HG03558 (cell line): ENCODE measurements at regions not wholly inside any gene's neighbourhood (a gene's known extent, or its start where the extent isn't known, plus 50 kb on each side); places are given as distances from the start of the nearest gene placed in this dataset.
"Not testable (repeated sequence)": the region's sequence is repeated elsewhere in the genome, so short reads cannot be mapped to it uniquely, and the experiment has no call there.

Source experiments
- ATAC-seq: cut with Tn5 transposase; IDR thresholded peaks from one replicate; pipeline ENCODE4 v1.9.1; 2021; ENCODE audit warnings: moderate number of reproducible peaks; ENCODE audit not compliant: unreplicated experiment; ENCODE audit errors: extremely low read depth

DNA sequence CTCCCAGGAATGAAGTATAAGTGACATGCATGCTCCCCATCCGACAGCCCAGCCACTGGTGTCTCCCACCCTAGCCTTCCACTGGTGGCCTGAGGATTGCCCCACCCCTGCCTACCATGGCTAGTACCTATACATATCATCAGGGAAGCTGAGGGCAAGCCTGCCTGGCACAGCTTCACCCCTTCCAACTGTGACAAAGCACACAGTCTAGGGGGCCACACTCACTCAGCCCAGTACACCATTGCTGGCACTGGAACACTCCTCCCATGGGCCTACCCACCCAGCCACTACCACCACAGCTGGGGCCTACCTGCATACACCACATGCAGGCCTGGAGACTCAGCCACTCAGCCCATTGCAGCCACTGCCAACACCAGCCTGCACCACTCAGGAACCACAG is 393.1 kb upstream of the STEAP1 start:
- ATAC-seq, result no peak

GRCh38 chr7:89770161-89770560 is 384.1 kb upstream of the STEAP1 start:
- no peak for ATAC-seq

- no peak for ATAC-seq
Observed at GRCh38 chr7:89771003-89771636, 383.1 kb upstream of the STEAP1 start.

- ATAC-seq, result no peak
Observed at GRCh38 chr7:89772276-89772675, 382.0 kb upstream of the STEAP1 start.

- ATAC-seq, result no peak
Observed at GRCh38 chr7:89773611-89774010, 380.7 kb upstream of the STEAP1 start.

GRCh38 chr7:89775459-89775858 is 378.8 kb upstream of the STEAP1 start:
- ATAC-seq, result no peak

GRCh38 chr7:89776980-89777379 is 377.3 kb upstream of the STEAP1 start:
- ATAC-seq, result no peak

DNA sequence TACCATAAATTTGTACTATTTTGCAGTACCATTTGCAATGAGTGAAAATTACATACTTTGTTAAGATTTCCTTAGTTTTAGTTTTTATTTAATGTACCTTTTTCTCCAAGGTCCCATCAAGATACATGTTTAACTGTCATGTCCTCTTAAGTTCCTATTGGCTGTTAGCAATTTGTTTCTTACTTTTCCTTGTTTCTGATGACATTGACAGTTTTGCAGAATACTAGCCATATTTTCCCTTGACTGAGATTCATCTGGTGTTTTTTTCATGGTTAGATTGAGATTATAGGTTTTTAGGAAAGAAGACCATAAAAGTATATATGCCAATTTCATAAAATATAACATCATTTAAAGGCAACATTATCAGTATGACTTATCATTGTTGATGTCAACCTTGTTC is 376.8 kb upstream of the STEAP1 start:
- no peak for ATAC-seq

DNA sequence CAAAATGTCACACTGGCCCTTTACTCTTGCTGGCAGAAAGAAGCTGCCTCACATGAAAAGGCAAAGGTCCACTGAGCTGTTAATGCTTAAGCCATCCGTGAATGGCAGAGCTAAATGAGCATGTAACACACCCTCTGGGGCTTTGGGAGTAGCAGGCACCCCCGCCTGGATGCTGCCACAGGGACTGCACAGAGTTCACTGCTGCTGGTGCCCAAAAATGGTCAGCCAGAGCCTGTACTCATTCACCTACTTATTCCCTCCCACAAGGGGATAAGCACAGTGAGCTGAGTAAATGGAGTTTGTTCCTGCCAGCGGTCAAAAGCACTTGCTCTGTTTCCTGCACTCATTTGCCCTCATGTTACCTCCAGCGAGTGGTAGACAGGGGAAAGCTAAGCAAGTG is 374.0 kb upstream of the STEAP1 start:
- ATAC-seq, result no peak

- ATAC-seq, result no peak
Observed at GRCh38 chr7:89796481-89796880, 357.8 kb upstream of the STEAP1 start.

- ATAC-seq, result no peak
Observed at GRCh38 chr7:89797965-89798598, 356.2 kb upstream of the STEAP1 start.

DNA sequence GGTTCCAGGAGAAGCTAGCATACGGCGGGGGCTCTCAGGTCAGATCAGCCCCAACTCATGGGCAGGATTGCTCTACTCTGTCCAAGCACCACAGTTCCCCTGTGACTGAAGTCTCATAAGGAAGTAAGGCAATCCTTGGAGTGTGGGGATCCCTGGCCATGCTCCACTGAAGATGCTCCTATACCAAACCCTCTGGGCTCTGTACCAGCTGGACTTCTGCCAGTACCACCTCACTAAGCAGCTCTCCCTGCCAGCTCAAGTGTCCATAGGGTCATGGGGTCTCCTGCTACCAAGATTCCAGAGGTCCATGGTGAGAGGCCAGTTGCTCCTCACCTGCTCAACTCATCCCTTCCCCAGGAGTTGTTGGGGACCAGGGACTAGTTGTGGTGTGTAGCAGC is 355.7 kb upstream of the STEAP1 start:
- no peak for ATAC-seq

GRCh38 chr7:89800761-89801160 is 353.5 kb upstream of the STEAP1 start:
- no peak for ATAC-seq

DNA sequence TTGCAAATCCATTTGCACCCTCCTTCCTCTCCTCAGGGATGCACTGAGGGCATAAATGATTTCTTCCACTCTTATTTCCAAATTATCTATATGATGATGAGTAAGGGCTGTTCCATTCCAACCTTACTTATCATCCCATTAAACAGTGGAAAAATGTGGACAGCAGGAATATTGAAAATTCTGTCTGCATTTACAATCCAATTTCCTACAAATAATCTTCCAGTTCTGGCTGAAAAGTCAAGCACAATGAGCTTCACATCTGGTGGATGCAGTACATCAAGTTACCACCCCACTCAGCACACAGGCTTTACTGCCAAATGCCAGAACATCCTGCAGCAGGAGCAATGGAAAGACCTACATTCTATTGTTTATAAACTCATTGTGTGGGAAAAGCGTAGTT is 345.0 kb upstream of the STEAP1 start:
- ATAC-seq, result no peak

- no peak for ATAC-seq
Observed at GRCh38 chr7:89813081-89813480, 341.2 kb upstream of the STEAP1 start.

DNA sequence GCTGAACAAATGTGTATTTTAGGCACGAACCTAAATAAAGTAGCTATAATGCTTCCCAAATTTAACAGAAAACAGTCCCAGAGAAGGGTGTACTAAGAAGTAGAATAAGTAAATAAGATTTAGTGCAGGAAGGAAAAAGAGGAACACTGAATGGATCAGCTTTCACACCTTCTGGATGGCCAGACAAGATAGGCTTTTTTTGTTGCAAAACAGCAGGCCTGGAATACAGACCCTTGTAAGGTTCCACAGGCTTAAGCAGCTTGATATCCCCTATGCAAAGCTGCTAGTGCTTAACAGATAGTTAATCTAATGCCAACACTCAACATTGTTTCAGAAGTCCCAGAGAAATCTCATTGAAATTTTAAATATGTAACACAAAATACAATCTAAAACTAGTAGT is 328.1 kb upstream of the STEAP1 start:
- ATAC-seq, result no peak

GRCh38 chr7:89826557-89826956 is 327.7 kb upstream of the STEAP1 start:
- no peak for ATAC-seq

GRCh38 chr7:89837515-89837914 is 316.8 kb upstream of the STEAP1 start:
- ATAC-seq, result no peak

GRCh38 chr7:89839329-89839728 is 314.9 kb upstream of the STEAP1 start:
- no peak for ATAC-seq

DNA sequence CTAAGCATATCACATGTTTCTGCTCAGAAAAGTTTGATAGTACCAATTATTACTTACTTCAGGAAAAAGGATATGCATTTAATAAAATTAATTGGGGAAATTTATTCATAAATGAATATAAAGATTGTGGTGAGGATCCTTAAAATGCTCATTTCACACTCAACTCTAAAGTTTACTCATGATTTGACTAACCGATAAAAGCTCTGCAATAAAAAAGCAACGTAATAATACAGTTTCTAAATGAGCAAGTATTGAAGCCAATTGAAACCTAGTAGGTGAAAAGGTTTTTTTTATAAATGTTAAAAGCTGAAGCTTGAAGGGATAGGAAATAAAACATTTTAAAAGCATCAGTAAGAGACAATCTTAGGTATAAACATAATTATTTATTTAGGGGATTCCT is 308.3 kb upstream of the STEAP1 start:
- no peak for ATAC-seq

DNA sequence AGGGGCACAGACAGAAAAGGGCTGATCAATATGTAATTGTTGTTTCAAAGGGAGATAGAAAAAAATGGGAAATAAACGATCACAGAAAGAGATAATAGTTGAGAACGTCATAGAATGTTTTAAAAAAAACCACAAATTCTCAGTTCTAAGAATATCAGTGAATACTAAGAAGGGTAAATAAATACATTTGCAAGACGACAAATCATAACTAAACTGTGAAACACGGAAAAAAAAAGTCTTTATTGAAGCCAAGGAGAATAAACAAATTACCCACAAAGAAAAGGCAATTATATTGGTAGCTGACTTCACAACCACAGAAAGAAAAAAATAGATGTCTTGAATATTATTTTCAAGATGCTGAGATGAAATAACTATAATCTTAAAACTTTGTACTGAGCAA is 305.2 kb upstream of the STEAP1 start:
- ATAC-seq, result no peak

DNA sequence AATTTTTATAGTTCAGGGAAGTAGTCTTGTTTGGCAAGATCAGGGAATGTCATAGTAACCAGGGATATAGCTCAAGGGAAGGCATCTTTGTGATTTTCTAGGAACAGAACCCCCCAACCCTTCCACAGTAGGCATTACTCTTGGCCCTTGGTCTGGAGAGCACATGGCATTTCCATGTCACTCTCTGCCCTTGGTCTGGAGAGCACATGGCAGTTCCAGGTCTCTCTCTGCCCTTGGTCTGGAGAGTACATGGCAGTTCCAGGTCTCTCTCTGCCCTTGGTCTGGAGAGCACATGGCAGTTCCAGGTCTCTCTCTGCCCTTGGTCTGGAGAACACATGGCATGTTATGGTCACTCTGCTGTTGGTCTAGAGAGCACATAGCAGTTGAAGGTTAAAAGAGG is 297.2 kb upstream of the STEAP1 start:
- not testable (repeated sequence) for ATAC-seq
